GM23248 (cell line): ENCODE measurements at regions not wholly inside any gene's neighbourhood (a gene's known extent, or its start where the extent isn't known, plus 50 kb on each side); places are given as distances from the start of the nearest gene placed in this dataset.

Source experiments
- EZH2 ChIP-seq: fragments of 200-600 bp; sonication (generic); IDR thresholded peaks from 2 replicates; pipeline ENCODE4 v1.6.1; 2018; ENCODE audit warnings: antibody characterized with exemption, mild to moderate bottlenecking; ENCODE audit not compliant: insufficient read depth, poor library complexity, severe bottlenecking
- EZH2phosphoT487 ChIP-seq: fragments of 200-600 bp; sonication (generic); IDR thresholded peaks from 2 replicates; pipeline ENCODE4 v1.6.1; 2018; ENCODE audit warnings: antibody characterized with exemption, moderate library complexity, mild to moderate bottlenecking, low read depth; ENCODE audit not compliant: insufficient read depth

- TF ChIP-seq EZH2, result no peak
- TF ChIP-seq EZH2phosphoT487, result no peak
Observed at GRCh38 chr4:13130848-13131247, 353.3 kb downstream of the RAB28 start.
